HCT116 (cell line): ENCODE measurements at regions not wholly inside any gene's neighbourhood (a gene's known extent, or its start where the extent isn't known, plus 50 kb on each side); places are given as distances from the start of the nearest gene placed in this dataset.

Experiments
- ATAC-seq: fragments of 200-7000 bp; cut with Tn5 transposase; 2 replicates; pipeline ENCODE4 v1.9.1; 2020; ENCODE audit warnings: mild to moderate bottlenecking, moderate library complexity
- BruUV-seq: library from RNA; stranded (reverse); fragments of 400-500 nt; replicated peaks from 2 replicates; lab custom pipeline; 2021; lab: Mats Ljungman, UMichigan
- CTCF ChIA-PET: fragments of 300-600 bp; sonication (Branson Sonifier 250); formaldehyde crosslinking; loops from one replicate; lab custom pipeline; 2021; ENCODE audit warnings: antibody characterized with exemption; lab: Charles Lee
- POLR2A ChIA-PET: fragments of 300-600, 350-600 bp; sonication (Branson Sonifier 250); formaldehyde crosslinking; loops from one replicate; lab custom pipeline; 2021; ENCODE audit warnings: antibody characterized with exemption; lab: Charles Lee
- RAD21 ChIA-PET, 2 experiments: fragments of 300-600 bp; sonication (Branson Sonifier 250); formaldehyde crosslinking; loops; one replicate each; lab custom pipeline; 2023; ENCODE audit warnings: low total read pairs in 2 of 2; ENCODE audit not compliant: uncharacterized antibody in 2 of 2, unreplicated experiment in 2 of 2, low non-redundant PET in 1 of 2; lab: Charles Lee
- DNase-seq: peaks from one replicate; pipeline ENCODE4 v3.0.0-alpha.2; 2010; ENCODE audit warnings: low read depth, low spot score
- H2AFZ ChIP-seq: fragments of 200-600 bp; shearing (Covaris generic), sonication (generic); 2 replicates; pipeline ENCODE4 v1.6.1; 2017; ENCODE audit warnings: low read depth, mixed run types, mixed read lengths, antibody characterized with exemption, low read length; ENCODE audit not compliant: poor library complexity, severe bottlenecking
- H3K27ac ChIP-seq: 2 replicates; pipeline ENCODE4 v1.5.1; 2012; ENCODE audit warnings: low read depth, low read length
- H3K27me3 ChIP-seq: fragments of 200-600 bp; sonication (generic); 2 replicates; pipeline ENCODE4 v1.6.1; 2016; ENCODE audit warnings: mixed run types, low read length, mixed read lengths; ENCODE audit not compliant: insufficient read depth
- H3K36me3 ChIP-seq, 2 experiments: fragments of 200-500 bp in 1 of 2; fragments of 200-600 bp in 1 of 2; sonication (Bioruptor generic) in 1 of 2; sonication (generic) in 1 of 2; 2 replicates each; pipeline versions ENCODE4 v1.5.1 to v1.6.1; 2014 to 2016; ENCODE audit warnings: low read length in 2 of 2, inconsistent platforms in 1 of 2, mixed read lengths in 1 of 2, mixed run types in 1 of 2; ENCODE audit not compliant: insufficient read depth in 2 of 2, control insufficient read depth in 1 of 2
- H3K4me1 ChIP-seq, 2 experiments: fragments of 200-600 bp in 1 of 2; sonication (generic) in 1 of 2; 2 replicates each; pipeline versions ENCODE4 v1.5.1 to v1.6.1; 2012 to 2017; ENCODE audit warnings: low read length in 2 of 2, inconsistent platforms in 1 of 2, mild to moderate bottlenecking in 1 of 2, mixed read lengths in 1 of 2, mixed run types in 1 of 2, moderate library complexity in 1 of 2; ENCODE audit not compliant: insufficient read depth in 2 of 2, control insufficient read depth in 1 of 2
- H3K4me2 ChIP-seq: fragments of 200-600 bp; sonication (generic); 2 replicates; pipeline ENCODE4 v1.6.1; 2017; ENCODE audit warnings: mixed run types, low read length, mixed read lengths
- H3K4me3 ChIP-seq, 2 experiments: fragments of 200-600 bp in 1 of 2; sonication (generic) in 1 of 2; replicated peaks in 1 of 2; 2 replicates each; pipeline ENCODE4 v1.5.1; 2011 to 2016; ENCODE audit warnings: low read length in 2 of 2, control low read depth in 1 of 2, low read depth in 1 of 2, mild to moderate bottlenecking in 1 of 2, mixed read lengths in 1 of 2, mixed run types in 1 of 2
- H3K79me2 ChIP-seq: fragments of 200-600 bp; sonication (generic); 2 replicates; pipeline ENCODE4 v1.6.1; 2017; ENCODE audit warnings: mild to moderate bottlenecking, mixed run types, low read length, moderate library complexity, mixed read lengths; ENCODE audit not compliant: insufficient read depth
- H3K9ac ChIP-seq: fragments of 200-600 bp; sonication (generic); 2 replicates; pipeline ENCODE4 v1.6.1; 2016; ENCODE audit warnings: low read length, mixed read lengths
- H3K9me2 ChIP-seq: fragments of 200-600 bp; sonication (generic), shearing (Covaris generic); 2 replicates; pipeline ENCODE4 v1.6.1; 2017; ENCODE audit warnings: mixed run types, mild to moderate bottlenecking, moderate library complexity; ENCODE audit not compliant: insufficient read depth
- H3K9me3 ChIP-seq, 2 experiments: fragments of 200-500 bp in 1 of 2; fragments of 200-600 bp in 1 of 2; sonication (Bioruptor generic) in 1 of 2; sonication (generic) in 1 of 2; 2 replicates each; pipeline ENCODE4 v1.6.1; 2014 to 2017; ENCODE audit warnings: low read length in 2 of 2, mixed read lengths in 2 of 2, inconsistent platforms in 1 of 2, low read depth in 1 of 2, mild to moderate bottlenecking in 1 of 2, mixed run types in 1 of 2, moderate library complexity in 1 of 2; ENCODE audit not compliant: control insufficient read depth in 1 of 2, insufficient read depth in 1 of 2
- H4K20me1 ChIP-seq: fragments of 200-600 bp; sonication (generic), shearing (Covaris generic); 2 replicates; pipeline ENCODE4 v1.6.1; 2017; ENCODE audit warnings: mixed run types, mild to moderate bottlenecking, moderate library complexity; ENCODE audit not compliant: insufficient read depth
- ATF3 ChIP-seq: IDR thresholded peaks from 2 replicates; pipeline ENCODE4 v1.6.1; 2012
- CBX3 ChIP-seq: IDR thresholded peaks from 2 replicates; pipeline ENCODE4 v1.6.1; 2012; ENCODE audit warnings: low read depth
- CEBPB ChIP-seq: IDR thresholded peaks from 2 replicates; pipeline ENCODE4 v1.6.1; 2012; ENCODE audit warnings: low read depth
- CTCF ChIP-seq, 3 experiments: fragments of 200-600 bp in 1 of 3; sonication (generic) in 1 of 3; IDR thresholded peaks in 2 of 3; conservative IDR thresholded peaks in 1 of 3; 2 replicates each; pipeline ENCODE4 v1.5.1; 2012 to 2017; ENCODE audit warnings: low read depth in 2 of 3, low read length in 2 of 3, antibody characterized with exemption in 1 of 3, borderline replicate concordance in 1 of 3, control low read depth in 1 of 3, mild to moderate bottlenecking in 1 of 3, mixed read lengths in 1 of 3, mixed run types in 1 of 3, moderate library complexity in 1 of 3; ENCODE audit not compliant: insufficient read depth in 1 of 3
- EGR1 ChIP-seq: IDR thresholded peaks from 2 replicates; pipeline ENCODE4 v1.6.1; 2012; ENCODE audit warnings: low read depth
- EZH2phosphoT487 ChIP-seq: fragments of 200-600 bp; IDR thresholded peaks from 2 replicates; pipeline ENCODE4 v1.6.1; 2018; ENCODE audit warnings: antibody characterized with exemption, borderline replicate concordance
- FOSL1 ChIP-seq: IDR thresholded peaks from 2 replicates; pipeline ENCODE4 v1.6.1; 2012; ENCODE audit warnings: low read depth
- JUND ChIP-seq: IDR thresholded peaks from 2 replicates; pipeline ENCODE4 v1.6.1; 2012
- POLR2A ChIP-seq: IDR thresholded peaks from 2 replicates; pipeline ENCODE4 v1.7.0; 2011; ENCODE audit warnings: borderline replicate concordance; ENCODE audit not compliant: insufficient read depth, insufficient read length; ENCODE audit errors: extremely low read depth
- RAD21 ChIP-seq: IDR thresholded peaks from 2 replicates; pipeline ENCODE4 v1.6.1; 2012; ENCODE audit warnings: low read depth, mild to moderate bottlenecking
- SRF ChIP-seq: IDR thresholded peaks from 2 replicates; pipeline ENCODE4 v1.6.1; 2012; ENCODE audit warnings: low read depth
- TCF7L2 ChIP-seq: IDR thresholded peaks from 2 replicates; pipeline ENCODE4 v1.7.0; 2011; ENCODE audit warnings: borderline replicate concordance, inconsistent platforms; ENCODE audit not compliant: insufficient read depth, insufficient read length; ENCODE audit errors: extremely low read depth
- intact Hi-C: fragments of 100-400 bp; cut with micrococcal nuclease; formaldehyde crosslinking; loops from 2 replicates; pipeline ENCODE4 v1.10.0; 2022

- no peaks in the 10 kb centered on the region for H3K4me1 ChIP-seq
- no peak overlapping the region for H3K4me3 ChIP-seq
- H3K9ac ChIP-seq = no peak overlapping the region
- no peaks in the 10 kb centered on the region for H3K9me2 ChIP-seq
- RAD21 ChIA-PET = no interaction called here
- CTCF ChIA-PET = no interaction called here
- H3K27ac ChIP-seq = no peak overlapping the region
- H3K79me2 ChIP-seq = no peaks in the 10 kb centered on the region
- BruUV-seq = no TSS peak
- H4K20me1 ChIP-seq = no peaks in the 10 kb centered on the region
- H2AFZ ChIP-seq = no peak overlapping the region
- ATAC-seq = no peak
- H3K4me2 ChIP-seq = no peak overlapping the region
- intact Hi-C loops = loop anchor here (5.0 to 10.0 kb wide), 4 partner anchors 427 to 1040 kb away; no protein-coding TSS in a partner anchor
- no peaks in the 10 kb centered on the region for H3K36me3 ChIP-seq
- DNase-seq = no peak
- no peaks in the 10 kb centered on the region for H3K9me3 ChIP-seq
- POLR2A ChIA-PET = no interaction called here
- TF ChIP-seq ATF3 (no peak), EGR1 (no peak), CTCF (IDR thresholded peaks at IDR 0.05 in 2 of 3, conservative IDR thresholded peaks at IDR 0.05 in 1 of 3; ENCODE audit: borderline replicate concordance in 1 of 3, insufficient read depth in 1 of 3, low read depth in 2 of 3, low read length in 2 of 3) (no peak)
- no peaks in the 10 kb centered on the region for H3K27me3 ChIP-seq
Observed at GRCh38 chr3:182255158-182255557, 538.1 kb upstream of the ATP11B start.

- CTCF ChIA-PET = interaction anchor here (1.2 kb wide), 1 partner anchor 556 kb away, joined by 3 read pairs; no protein-coding TSS in a partner anchor
- intact Hi-C loops = loop anchor here (5.0 to 10.0 kb wide), 4 partner anchors 425 to 1043 kb away; no protein-coding TSS in a partner anchor
- DNase-seq = no peak
Observed at GRCh38 chr3:182257361-182257760, 535.9 kb upstream of the ATP11B start.

More at GRCh38 chr3:182257361-182257760, 535.9 kb upstream of the ATP11B start:
- no peaks in the 10 kb centered on the region for H3K4me1 ChIP-seq
- H3K36me3 ChIP-seq = no peaks in the 10 kb centered on the region
- no peak overlapping the region for H3K27ac ChIP-seq
- no TSS peak for BruUV-seq
- H4K20me1 ChIP-seq = no peaks in the 10 kb centered on the region
- ChIA-PET POLR2A (no interaction called here), RAD21 (no interaction called here)
- no peaks in the 10 kb centered on the region for H3K27me3 ChIP-seq
- H3K9ac ChIP-seq = no peak overlapping the region
- H2AFZ ChIP-seq = no peak overlapping the region
- H3K9me2 ChIP-seq = no peaks in the 10 kb centered on the region
- no peak overlapping the region for H3K4me3 ChIP-seq
- H3K9me3 ChIP-seq = no peaks in the 10 kb centered on the region
- no peak overlapping the region for H3K4me2 ChIP-seq
- H3K79me2 ChIP-seq = no peaks in the 10 kb centered on the region
- TF ChIP-seq EZH2phosphoT487 = no peak
- no peak for TF ChIP-seq CEBPB
- no peak for TF ChIP-seq FOSL1
- TF ChIP-seq SRF = no peak
- TF ChIP-seq JUND = no peak
- no peak for TF ChIP-seq RAD21
- no peak for TF ChIP-seq ATF3
- no peak for TF ChIP-seq TCF7L2
- TF ChIP-seq POLR2A = no peak
- no peak for TF ChIP-seq CBX3
- ATAC-seq = no peak
